ENCODE measurements at regions not wholly inside any gene's neighbourhood (a gene's known extent, or its start where the extent isn't known, plus 50 kb on each side); places are given as distances from the start of the nearest gene placed in this dataset.

DNA sequence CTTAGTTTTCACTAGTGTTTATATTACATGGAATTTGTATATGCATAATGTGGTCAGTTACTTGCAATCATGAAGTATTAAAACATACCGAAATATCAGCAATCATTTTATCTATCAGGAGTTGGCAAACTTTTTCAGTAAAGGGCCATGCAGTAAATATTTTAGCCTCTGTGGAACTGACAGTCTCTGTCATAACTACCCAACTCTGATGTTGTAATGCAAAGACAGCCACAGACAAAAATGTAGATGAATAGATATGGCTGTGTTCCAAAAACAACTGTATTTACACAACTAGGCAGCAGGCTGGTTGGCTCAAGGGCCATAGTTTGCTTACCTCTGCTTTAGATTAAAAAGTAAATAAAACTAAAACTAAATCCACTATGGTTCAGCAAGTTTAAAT, 200.2 kb downstream of the HS3ST1 start:
- no peak for DNase-seq
- Histone ChIP-seq H3F3A (replicated peaks; ENCODE audit: insufficient read depth) (no peaks in the 10 kb centered on the region), H3K4me2 (no peak overlapping the region), H4K20me1 (ENCODE audit: insufficient read depth) (no peaks in the 10 kb centered on the region), H3K79me2 (ENCODE audit: insufficient read depth) (no peaks in the 10 kb centered on the region), H3K9me3 (no peaks in the 10 kb centered on the region), H3K4me1 (ENCODE audit: control insufficient read depth in 1 of 2, insufficient read depth in 2 of 2, low read depth in 1 of 2, low read length in 1 of 2) (no peaks in the 10 kb centered on the region), H3K36me3 (replicated peaks in 1 of 2; ENCODE audit: control insufficient read depth in 1 of 2, insufficient read depth in 2 of 2, low read length in 1 of 2) (no peaks in the 10 kb centered on the region), H3K9ac (no peak overlapping the region), H3K27ac (ENCODE audit: low read depth in 2 of 2, low read length in 1 of 2) (no peak overlapping the region), H3K4me3 (ENCODE audit: low read depth in 2 of 2, low read length in 1 of 2) (no peak overlapping the region), H3K27me3 (ENCODE audit: insufficient read depth) (no peaks in the 10 kb centered on the region), H3K9me2 (no peaks in the 10 kb centered on the region), H2AFZ (ENCODE audit: low read depth) (no peak overlapping the region)
- POLR2A ChIA-PET, result no interaction called here
- TF ChIP-seq TEAD4 (IDR thresholded peaks at IDR 0.05; ENCODE audit: borderline replicate concordance, insufficient read depth), result no peak
- TF ChIP-seq, protein P1, sequence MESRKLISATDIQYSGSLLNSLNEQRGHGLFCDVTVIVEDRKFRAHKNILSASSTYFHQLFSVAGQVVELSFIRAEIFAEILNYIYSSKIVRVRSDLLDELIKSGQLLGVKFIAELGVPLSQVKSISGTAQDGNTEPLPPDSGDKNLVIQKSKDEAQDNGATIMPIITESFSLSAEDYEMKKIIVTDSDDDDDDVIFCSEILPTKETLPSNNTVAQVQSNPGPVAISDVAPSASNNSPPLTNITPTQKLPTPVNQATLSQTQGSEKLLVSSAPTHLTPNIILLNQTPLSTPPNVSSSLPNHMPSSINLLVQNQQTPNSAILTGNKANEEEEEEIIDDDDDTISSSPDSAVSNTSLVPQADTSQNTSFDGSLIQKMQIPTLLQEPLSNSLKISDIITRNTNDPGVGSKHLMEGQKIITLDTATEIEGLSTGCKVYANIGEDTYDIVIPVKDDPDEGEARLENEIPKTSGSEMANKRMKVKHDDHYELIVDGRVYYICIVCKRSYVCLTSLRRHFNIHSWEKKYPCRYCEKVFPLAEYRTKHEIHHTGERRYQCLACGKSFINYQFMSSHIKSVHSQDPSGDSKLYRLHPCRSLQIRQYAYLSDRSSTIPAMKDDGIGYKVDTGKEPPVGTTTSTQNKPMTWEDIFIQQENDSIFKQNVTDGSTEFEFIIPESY (IDR thresholded peaks at IDR 0.05; ENCODE audit: borderline replicate concordance, low read depth), result no peak
- no peak for TF ChIP-seq CHD2 (IDR thresholded peaks at IDR 0.05; ENCODE audit: low read length, partially characterized antibody)
- TF ChIP-seq GABPA (IDR thresholded peaks at IDR 0.05; ENCODE audit: low read depth), result no peak
- TF ChIP-seq RXRA (IDR thresholded peaks at IDR 0.05; ENCODE audit: borderline replicate concordance, low read depth), result no peak
- no peak for TF ChIP-seq SIN3A (IDR thresholded peaks at IDR 0.05; ENCODE audit: borderline replicate concordance, low read depth, low read length)
- TF ChIP-seq JUND (IDR thresholded peaks at IDR 0.05), result no peak
- TF ChIP-seq TCF12 (IDR thresholded peaks at IDR 0.05), result no peak
- no peak for TF ChIP-seq YY1 (IDR thresholded peaks at IDR 0.05; ENCODE audit: low read depth)
- TF ChIP-seq ELF1 (IDR thresholded peaks at IDR 0.05), result no peak
- TF ChIP-seq GATA2 (CRISPR knock-in tag; IDR thresholded peaks at IDR 0.05), result no peak
- TF ChIP-seq, protein P2, sequence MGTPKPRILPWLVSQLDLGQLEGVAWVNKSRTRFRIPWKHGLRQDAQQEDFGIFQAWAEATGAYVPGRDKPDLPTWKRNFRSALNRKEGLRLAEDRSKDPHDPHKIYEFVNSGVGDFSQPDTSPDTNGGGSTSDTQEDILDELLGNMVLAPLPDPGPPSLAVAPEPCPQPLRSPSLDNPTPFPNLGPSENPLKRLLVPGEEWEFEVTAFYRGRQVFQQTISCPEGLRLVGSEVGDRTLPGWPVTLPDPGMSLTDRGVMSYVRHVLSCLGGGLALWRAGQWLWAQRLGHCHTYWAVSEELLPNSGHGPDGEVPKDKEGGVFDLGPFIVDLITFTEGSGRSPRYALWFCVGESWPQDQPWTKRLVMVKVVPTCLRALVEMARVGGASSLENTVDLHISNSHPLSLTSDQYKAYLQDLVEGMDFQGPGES (IDR thresholded peaks at IDR 0.05; ENCODE audit: low read depth, low read length), result no peak
- no peak for TF ChIP-seq FOXM1 (IDR thresholded peaks at IDR 0.05; ENCODE audit: low read depth)
- no peak for TF ChIP-seq EZH2phosphoT487 (IDR thresholded peaks at IDR 0.05; ENCODE audit: borderline replicate concordance, low read depth)
- TF ChIP-seq RCOR1 (IDR thresholded peaks at IDR 0.05; ENCODE audit: low read length), result no peak
- no peak for TF ChIP-seq RAD21 (IDR thresholded peaks at IDR 0.05; ENCODE audit: low read length)
- TF ChIP-seq, protein P3, sequence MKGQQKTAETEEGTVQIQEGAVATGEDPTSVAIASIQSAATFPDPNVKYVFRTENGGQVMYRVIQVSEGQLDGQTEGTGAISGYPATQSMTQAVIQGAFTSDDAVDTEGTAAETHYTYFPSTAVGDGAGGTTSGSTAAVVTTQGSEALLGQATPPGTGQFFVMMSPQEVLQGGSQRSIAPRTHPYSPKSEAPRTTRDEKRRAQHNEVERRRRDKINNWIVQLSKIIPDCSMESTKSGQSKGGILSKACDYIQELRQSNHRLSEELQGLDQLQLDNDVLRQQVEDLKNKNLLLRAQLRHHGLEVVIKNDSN (IDR thresholded peaks at IDR 0.05; ENCODE audit: borderline replicate concordance, low read depth), result no peak
- TF ChIP-seq, protein P4, sequence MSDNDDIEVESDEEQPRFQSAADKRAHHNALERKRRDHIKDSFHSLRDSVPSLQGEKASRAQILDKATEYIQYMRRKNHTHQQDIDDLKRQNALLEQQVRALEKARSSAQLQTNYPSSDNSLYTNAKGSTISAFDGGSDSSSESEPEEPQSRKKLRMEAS (IDR thresholded peaks at IDR 0.05; ENCODE audit: low read depth), result no peak
- 5% methylated on average over 1 of the region's 1 CpG for WGBS (ENCODE audit: low lambda C conversion rate)
- CTCF ChIA-PET, result no interaction called here

Measured in SK-N-SH (cell line).